OCI-LY3 (cell line): ENCODE measurements at regions not wholly inside any gene's neighbourhood (a gene's known extent, or its start where the extent isn't known, plus 50 kb on each side); places are given as distances from the start of the nearest gene placed in this dataset.
A peak's percentile ranks its signal among the peaks of the same experiment; 100 is the strongest.
"Not testable (repeated sequence)": the region's sequence is repeated elsewhere in the genome, so short reads cannot be mapped to it uniquely, and the experiment has no call there.

Experiments
- H2AFZ ChIP-seq: fragments of 200-600, 300-600 bp; shearing (Covaris generic); 2 replicates; pipeline ENCODE4 v1.6.0; 2014; ENCODE audit warnings: antibody characterized with exemption, low read depth, low read length
- H3K27ac ChIP-seq: fragments of 200-600, 300-600 bp; sonication (generic); 2 replicates; pipeline ENCODE4 v1.5.1; 2014; ENCODE audit warnings: mild to moderate bottlenecking, low read length, moderate library complexity, mixed read lengths
- H3K27me3 ChIP-seq: fragments of 200-600, 300-600 bp; sonication (generic); 2 replicates; pipeline ENCODE4 v1.6.1; 2014; ENCODE audit warnings: low read depth, low read length, mixed read lengths
- H3K36me3 ChIP-seq: fragments of 200-600, 300-600 bp; sonication (generic); replicated peaks from 2 replicates; pipeline ENCODE3; 2014; ENCODE audit warnings: low read depth, low read length, mixed read lengths
- H3K4me1 ChIP-seq: fragments of 300-600, 200-600 bp; sonication (generic); 2 replicates; pipeline ENCODE4 v1.6.1; 2014; ENCODE audit warnings: low read length, mixed read lengths
- H3K4me2 ChIP-seq: fragments of 200-600, 300-600 bp; sonication (generic); 2 replicates; pipeline ENCODE4 v1.6.1; 2014; ENCODE audit warnings: low read length, mixed read lengths
- H3K4me3 ChIP-seq: fragments of 300-600, 200-600 bp; sonication (generic); 2 replicates; pipeline ENCODE4 v1.5.1; 2014; ENCODE audit warnings: antibody characterized with exemption, mild to moderate bottlenecking, low read length, moderate library complexity
- H3K79me2 ChIP-seq: fragments of 300-600, 200-600 bp; shearing (Covaris generic); 2 replicates; pipeline ENCODE4 v1.6.1; 2014; ENCODE audit warnings: mild to moderate bottlenecking, low read length, mixed read lengths
- H3K9ac ChIP-seq: fragments of 300-600, 200-600 bp; shearing (Covaris generic); 2 replicates; pipeline ENCODE4 v1.6.0; 2014; ENCODE audit warnings: mild to moderate bottlenecking, low read length, moderate library complexity
- H3K9me3 ChIP-seq: fragments of 200-600, 300-600 bp; shearing (Covaris generic); 2 replicates; pipeline ENCODE4 v1.6.1; 2014; ENCODE audit warnings: low read length, mixed read lengths; ENCODE audit not compliant: insufficient read depth
- H4K20me1 ChIP-seq: fragments of 200-600, 300-600 bp; sonication (generic); 2 replicates; pipeline ENCODE4 v1.6.1; 2016; ENCODE audit warnings: low read length, mixed read lengths; ENCODE audit not compliant: insufficient read depth

DNA sequence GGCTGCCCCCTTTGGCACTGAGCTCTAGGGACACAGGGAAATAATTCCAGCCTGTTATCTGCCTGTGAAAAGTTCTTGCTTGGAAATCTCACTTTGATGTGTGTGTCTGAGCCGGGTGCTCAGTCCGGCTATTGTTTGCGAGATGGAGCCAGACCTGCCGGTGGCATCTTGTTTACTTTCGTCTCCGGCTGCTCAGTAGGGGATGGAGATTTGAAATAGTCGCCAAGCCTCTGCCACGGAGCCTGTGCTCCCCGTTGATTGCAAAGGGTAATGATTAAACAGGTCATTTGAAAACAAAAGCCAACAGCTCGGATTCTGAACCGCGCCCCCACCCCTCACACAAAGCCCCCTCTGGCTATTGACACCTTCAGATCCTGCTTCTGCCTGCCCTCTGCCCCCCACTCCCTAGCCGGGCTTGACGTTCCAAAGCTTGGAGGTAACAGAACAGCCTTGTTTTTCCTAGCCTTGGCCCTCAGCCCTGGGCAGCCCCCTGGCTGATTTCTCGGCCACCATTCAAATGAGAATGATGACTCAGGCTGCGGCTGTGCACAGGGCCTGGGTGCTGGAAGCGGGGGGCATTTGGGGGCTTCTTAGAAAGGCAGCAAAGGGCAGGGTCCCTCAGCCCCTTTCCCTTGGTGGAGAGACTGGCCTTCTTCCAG, 70.8 kb upstream of the SPDYE9 start:
- not testable (repeated sequence) for H3K27ac ChIP-seq, H3K4me1 ChIP-seq, H2AFZ ChIP-seq, H3K27me3 ChIP-seq, H3K79me2 ChIP-seq, H4K20me1 ChIP-seq, H3K9me3 ChIP-seq, H3K9ac ChIP-seq, H3K36me3 ChIP-seq
- Histone ChIP-seq H3K4me3 (peak overlapping the region; percentile 40; the same call in 1 of the 2 replicates), H3K4me2 (peak overlapping the region; percentile 32; the same call in 1 of the 2 replicates)

DNA sequence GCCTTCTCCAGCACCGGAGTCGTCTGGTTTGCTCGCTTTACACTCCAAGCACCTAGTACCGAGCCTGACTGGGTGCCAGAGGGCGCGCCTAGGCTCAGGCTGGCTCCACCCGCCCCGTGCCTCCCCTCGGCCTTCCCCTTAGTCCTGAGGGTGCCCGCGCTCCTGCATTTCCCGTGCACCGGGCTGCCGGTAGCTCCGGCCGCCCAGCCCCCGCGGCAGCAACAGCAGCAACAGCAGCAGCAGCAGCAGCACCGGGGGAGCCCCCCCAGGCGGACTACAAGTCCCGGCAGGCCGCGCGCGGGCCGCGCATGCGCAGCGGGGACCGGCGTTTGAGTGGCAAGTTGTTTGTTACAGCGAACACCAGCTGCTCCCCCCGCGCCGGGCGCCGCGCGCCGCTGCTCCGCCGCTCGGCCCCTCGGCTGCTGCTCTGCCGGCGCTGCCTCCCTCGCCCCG, 68.8 kb upstream of the SPDYE9 start:
- not testable (repeated sequence) for H3K79me2 ChIP-seq, H3K27me3 ChIP-seq, H3K27ac ChIP-seq, H2AFZ ChIP-seq, H3K9me3 ChIP-seq, H4K20me1 ChIP-seq, H3K4me1 ChIP-seq, H3K36me3 ChIP-seq
- Histone ChIP-seq H3K9ac (0 out of 2 replicates have a peak overlapping the region, but pooled peaks have one; percentile 35), H3K4me3 (peak overlapping the region; percentile 66; the same call in 1 of the 2 replicates), H3K4me2 (peak overlapping the region; percentile 50; the same call in 1 of the 2 replicates)

DNA sequence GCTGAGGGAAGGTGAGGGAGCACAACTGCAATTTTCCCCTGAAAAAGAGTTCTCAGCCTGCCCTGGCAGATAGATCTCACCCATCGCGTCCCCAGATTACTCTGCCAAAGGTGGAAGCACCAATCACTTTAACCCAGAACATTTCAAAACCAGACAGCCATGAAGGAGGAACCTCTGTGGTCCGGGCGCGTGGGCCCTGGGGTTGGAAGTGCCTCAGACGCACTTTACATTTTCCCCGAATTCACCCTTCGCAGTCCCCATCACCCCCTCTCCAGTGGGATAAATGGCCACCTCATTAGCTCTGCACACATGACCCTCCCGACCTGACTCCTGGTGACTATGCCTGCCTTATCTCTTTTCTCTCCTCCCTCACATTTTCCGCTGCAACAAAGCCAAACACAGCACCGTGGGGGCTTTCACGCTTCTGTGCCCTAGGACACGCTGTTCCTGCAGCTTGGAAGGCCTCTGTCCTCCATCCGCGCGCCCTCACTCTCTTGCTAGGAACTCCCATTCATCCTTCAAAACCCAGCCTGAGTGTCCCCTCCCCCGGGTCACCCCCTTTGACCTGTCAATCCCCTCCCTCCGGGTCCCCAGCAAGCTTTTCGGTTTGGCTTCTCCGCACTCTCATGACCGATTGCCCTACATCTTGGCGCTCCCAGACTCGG, 68.2 kb upstream of the SPDYE9 start:
- Histone ChIP-seq H3K4me3 (peak overlapping the region; percentile 66), H3K4me2 (peak overlapping the region; percentile 50), H3K9ac (peak overlapping the region; percentile 35; the same call in 1 of the 2 replicates)
- H2AFZ ChIP-seq, H3K27ac ChIP-seq, H3K9me3 ChIP-seq, H3K4me1 ChIP-seq, H3K79me2 ChIP-seq, H4K20me1 ChIP-seq, H3K27me3 ChIP-seq, H3K36me3 ChIP-seq: not testable (repeated sequence)

DNA sequence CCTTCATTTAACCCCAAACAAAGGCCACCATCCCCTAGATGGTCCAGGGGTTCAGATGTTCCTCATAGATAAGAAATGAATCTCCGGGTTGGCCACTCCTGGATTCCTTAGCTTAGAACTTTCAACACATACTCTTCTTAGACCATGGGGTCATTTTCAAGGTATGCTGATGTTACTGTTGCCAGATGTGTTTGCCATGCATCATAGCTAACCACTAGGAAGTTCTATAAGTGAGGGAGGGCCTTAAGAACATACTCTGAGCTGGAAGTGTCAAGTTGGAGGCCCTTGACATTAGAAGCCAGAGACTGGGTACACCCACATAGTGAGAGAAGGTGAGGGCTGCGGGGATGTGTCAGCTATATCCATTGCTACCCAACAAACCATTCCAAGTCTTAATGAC, 62.7 kb upstream of the SPDYE9 start:
- H3K4me2 ChIP-seq, H3K36me3 ChIP-seq, H3K9me3 ChIP-seq, H4K20me1 ChIP-seq, H2AFZ ChIP-seq, H3K27ac ChIP-seq, H3K4me3 ChIP-seq, H3K4me1 ChIP-seq, H3K9ac ChIP-seq, H3K79me2 ChIP-seq, H3K27me3 ChIP-seq: not testable (repeated sequence)

DNA sequence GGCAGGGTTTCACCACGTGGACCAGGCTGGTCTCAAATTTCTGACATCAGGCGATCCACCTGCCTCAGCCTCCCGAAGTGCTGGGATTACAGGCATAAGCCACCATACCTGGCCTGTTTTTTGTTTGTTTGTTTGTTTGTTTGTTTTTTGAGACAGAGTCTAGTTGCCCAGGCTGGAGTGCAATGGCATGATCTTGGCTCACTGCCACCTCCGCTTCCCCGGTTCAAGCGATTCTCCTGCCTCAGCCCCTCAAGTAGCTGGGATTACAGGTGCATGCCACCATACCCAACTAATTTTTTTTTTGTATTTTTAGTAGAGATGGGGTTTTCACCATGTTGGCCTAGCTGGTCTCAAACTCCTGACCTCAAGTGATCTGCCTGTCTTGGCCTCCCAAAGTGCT, 61.8 kb upstream of the SPDYE9 start:
- not testable (repeated sequence) for H3K4me3 ChIP-seq, H4K20me1 ChIP-seq, H2AFZ ChIP-seq, H3K79me2 ChIP-seq, H3K36me3 ChIP-seq, H3K4me2 ChIP-seq, H3K9ac ChIP-seq, H3K27me3 ChIP-seq, H3K9me3 ChIP-seq, H3K4me1 ChIP-seq, H3K27ac ChIP-seq

DNA sequence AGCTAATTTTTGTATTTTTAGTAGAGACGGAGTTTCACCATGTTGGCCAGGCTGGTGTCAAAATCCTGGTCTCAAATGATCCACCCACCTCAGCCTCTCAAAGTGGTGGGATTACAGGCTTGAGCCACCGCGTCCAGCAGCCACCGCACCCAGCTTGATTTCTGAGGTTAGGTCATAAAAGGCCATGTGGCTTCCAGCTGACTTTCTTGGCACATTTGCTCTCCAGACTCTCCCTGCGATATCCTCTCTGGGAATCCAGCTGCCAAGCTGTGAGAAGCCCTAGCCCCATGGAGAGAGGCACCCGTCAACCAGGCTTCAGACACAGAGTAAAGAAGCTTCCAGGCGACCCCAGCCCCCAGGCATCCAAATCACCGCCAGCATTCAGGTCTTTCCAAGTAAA, 58.2 kb upstream of the SPDYE9 start:
- H3K9me3 ChIP-seq, H3K4me2 ChIP-seq, H3K79me2 ChIP-seq, H3K9ac ChIP-seq, H3K4me1 ChIP-seq, H3K4me3 ChIP-seq, H2AFZ ChIP-seq, H4K20me1 ChIP-seq, H3K36me3 ChIP-seq, H3K27me3 ChIP-seq, H3K27ac ChIP-seq: not testable (repeated sequence)

DNA sequence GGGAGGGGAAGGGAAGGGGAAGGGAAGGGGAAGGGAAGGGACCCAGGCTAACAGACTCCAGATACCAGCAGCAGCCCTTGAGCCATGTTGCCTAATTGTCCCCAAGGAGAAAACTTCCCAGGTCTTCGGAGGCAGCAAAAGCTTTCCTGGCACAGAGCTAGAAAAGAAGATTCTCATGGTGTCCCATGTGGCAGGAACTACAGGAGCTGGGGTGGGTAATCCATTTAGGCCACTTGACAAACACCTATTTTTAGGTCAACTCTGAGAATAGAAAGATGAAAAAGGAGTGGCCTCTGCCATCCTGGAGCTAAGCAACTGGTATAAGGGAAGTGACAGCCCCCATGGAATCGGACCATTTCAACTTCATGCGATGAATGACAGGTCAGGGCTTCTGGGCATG, 52.1 kb upstream of the SPDYE9 start:
- H3K4me1 ChIP-seq, H4K20me1 ChIP-seq, H3K9ac ChIP-seq: not testable (repeated sequence)

More for the DNA sequence above, 52.1 kb upstream of the SPDYE9 start:
- H3K4me2 ChIP-seq, H3K4me3 ChIP-seq, H3K36me3 ChIP-seq, H3K9me3 ChIP-seq, H3K79me2 ChIP-seq, H3K27me3 ChIP-seq, H3K27ac ChIP-seq, H2AFZ ChIP-seq: not testable (repeated sequence)
